ENCODE measurements at regions not wholly inside any gene's neighbourhood (a gene's known extent, or its start where the extent isn't known, plus 50 kb on each side); places are given as distances from the start of the nearest gene placed in this dataset.

DNA sequence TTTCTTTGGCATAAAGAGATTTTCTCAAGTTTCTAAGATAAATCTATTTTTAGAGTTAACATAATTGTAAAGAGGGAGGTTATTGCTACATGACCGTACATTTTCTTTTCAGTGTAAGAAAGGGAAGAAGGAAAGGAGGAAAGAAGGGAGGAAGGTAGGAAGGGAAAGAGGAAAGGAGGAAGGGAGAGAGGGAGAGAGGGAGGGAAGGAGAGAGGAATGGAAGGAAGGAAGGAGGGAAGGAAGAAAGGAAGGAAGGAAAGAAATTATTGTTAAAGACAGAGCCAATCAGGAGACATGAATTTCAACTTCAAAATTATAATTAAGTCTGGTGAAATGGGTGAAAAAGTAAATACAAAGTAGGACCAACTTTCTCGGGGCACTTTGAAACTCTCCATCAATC lies 197.6 kb downstream of the SNCA start:
- TF ChIP-seq, protein P1, sequence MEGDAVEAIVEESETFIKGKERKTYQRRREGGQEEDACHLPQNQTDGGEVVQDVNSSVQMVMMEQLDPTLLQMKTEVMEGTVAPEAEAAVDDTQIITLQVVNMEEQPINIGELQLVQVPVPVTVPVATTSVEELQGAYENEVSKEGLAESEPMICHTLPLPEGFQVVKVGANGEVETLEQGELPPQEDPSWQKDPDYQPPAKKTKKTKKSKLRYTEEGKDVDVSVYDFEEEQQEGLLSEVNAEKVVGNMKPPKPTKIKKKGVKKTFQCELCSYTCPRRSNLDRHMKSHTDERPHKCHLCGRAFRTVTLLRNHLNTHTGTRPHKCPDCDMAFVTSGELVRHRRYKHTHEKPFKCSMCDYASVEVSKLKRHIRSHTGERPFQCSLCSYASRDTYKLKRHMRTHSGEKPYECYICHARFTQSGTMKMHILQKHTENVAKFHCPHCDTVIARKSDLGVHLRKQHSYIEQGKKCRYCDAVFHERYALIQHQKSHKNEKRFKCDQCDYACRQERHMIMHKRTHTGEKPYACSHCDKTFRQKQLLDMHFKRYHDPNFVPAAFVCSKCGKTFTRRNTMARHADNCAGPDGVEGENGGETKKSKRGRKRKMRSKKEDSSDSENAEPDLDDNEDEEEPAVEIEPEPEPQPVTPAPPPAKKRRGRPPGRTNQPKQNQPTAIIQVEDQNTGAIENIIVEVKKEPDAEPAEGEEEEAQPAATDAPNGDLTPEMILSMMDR (IDR thresholded peaks at IDR 0.05) = no peak
- no peaks in the 10 kb centered on the region for H3K36me3 Mint-ChIP-seq (ENCODE audit: unreplicated experiment)
- no peaks in the 10 kb centered on the region for H3K9me3 Mint-ChIP-seq (ENCODE audit: unreplicated experiment)
- no peak for DNase-seq (ENCODE audit: extremely low spot score, unreplicated experiment)
- H3K4me3 Mint-ChIP-seq (ENCODE audit: unreplicated experiment) = no peak overlapping the region
- H3K27me3 Mint-ChIP-seq (ENCODE audit: unreplicated experiment) = peaks cover 29% of the 10 kb centered on the region
- no peak overlapping the region for H3K27ac Mint-ChIP-seq (ENCODE audit: unreplicated experiment)
- H3K4me1 Mint-ChIP-seq (ENCODE audit: unreplicated experiment) = peaks cover 2% of the 10 kb centered on the region

DNA sequence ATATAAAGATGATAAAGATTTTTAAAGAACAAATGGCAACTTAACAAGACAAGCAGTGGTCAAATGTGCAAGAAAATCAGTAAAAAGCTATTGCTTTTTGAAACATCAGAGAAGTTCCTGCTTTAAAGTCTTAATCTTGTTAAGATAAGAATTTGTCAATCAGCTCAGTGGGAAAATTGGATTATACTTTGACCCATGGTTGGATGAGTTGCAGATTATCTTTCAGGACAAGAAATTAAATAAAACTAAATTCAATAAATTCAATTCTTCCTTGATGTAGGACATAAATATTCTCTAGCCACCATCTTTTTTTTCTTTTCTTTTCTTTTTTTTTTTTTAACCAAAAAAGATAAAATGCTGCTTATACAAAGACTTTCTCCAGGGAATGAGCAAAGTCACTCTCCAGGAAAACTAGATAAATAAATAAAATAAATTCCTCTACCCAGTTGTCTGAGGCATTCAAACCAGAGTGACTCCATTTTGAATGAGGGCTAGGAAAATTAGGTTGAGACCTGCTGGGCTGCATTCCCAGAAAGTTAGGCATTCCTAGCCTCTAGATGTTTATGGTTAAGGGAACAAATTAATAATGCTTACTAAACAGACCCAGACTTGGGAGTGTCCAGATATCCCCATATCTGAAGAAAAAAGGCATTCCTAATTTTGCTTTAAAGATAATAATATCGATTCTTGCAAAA lies 211.2 kb downstream of the SNCA start:
- Mint-ChIP-seq H3K27ac (ENCODE audit: unreplicated experiment) (no peak overlapping the region), H3K27me3 (ENCODE audit: unreplicated experiment) (peaks cover 19% of the 10 kb centered on the region), H3K4me3 (ENCODE audit: unreplicated experiment) (no peak overlapping the region), H3K9me3 (ENCODE audit: unreplicated experiment) (no peaks in the 10 kb centered on the region), H3K36me3 (ENCODE audit: unreplicated experiment) (no peaks in the 10 kb centered on the region), H3K4me1 (ENCODE audit: unreplicated experiment) (no peaks in the 10 kb centered on the region)
- TF ChIP-seq, protein P1 (IDR thresholded peaks at IDR 0.05) = no peak
- no peak for DNase-seq (ENCODE audit: extremely low spot score, unreplicated experiment)

DNA sequence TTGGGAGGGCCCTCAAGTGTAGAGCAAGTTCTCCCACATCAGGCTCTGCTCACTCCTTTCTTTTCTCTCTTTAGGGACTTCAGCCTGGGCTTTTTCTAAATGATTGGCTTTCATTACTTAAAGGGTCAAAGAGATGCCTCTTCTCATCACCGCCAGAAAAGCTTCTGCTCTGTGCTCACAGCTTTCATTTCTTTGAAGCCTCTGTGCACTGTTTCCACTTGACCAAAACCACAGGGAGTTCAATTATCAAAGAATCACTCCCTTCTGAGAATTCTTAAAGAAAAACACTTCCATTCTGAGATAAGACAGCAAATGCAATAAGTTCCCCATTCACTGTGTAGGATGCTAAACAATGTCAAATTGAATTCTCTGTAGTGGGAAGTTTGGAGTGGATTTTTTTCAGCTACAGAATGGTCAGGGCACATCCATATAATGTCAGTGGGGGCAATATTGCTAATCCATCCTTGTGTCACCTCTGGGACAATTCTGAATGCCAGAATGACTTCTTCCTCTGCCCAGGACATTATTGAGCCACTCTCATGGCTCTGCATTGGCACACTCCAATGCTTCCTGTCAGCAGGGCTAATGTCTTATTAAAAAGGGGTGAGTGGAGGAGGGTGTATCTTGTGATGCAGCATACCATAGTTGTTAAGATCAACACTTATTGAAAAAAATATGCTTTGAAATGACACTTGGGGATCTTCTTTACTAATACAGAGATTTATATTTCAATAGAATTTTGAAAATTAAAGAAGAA lies 217.6 kb downstream of the SNCA start:
- no peaks in the 10 kb centered on the region for H3K4me1 Mint-ChIP-seq (ENCODE audit: unreplicated experiment)
- H3K4me3 Mint-ChIP-seq (ENCODE audit: unreplicated experiment) = no peak overlapping the region
- no peaks in the 10 kb centered on the region for H3K36me3 Mint-ChIP-seq (ENCODE audit: unreplicated experiment)
- TF ChIP-seq, protein P1 (IDR thresholded peaks at IDR 0.05) = no peak
- H3K27me3 Mint-ChIP-seq (ENCODE audit: unreplicated experiment) = peaks cover 36% of the 10 kb centered on the region
- DNase-seq (ENCODE audit: extremely low spot score, unreplicated experiment) = no peak
- H3K9me3 Mint-ChIP-seq (ENCODE audit: unreplicated experiment) = no peaks in the 10 kb centered on the region
- no peak overlapping the region for H3K27ac Mint-ChIP-seq (ENCODE audit: unreplicated experiment)

DNA sequence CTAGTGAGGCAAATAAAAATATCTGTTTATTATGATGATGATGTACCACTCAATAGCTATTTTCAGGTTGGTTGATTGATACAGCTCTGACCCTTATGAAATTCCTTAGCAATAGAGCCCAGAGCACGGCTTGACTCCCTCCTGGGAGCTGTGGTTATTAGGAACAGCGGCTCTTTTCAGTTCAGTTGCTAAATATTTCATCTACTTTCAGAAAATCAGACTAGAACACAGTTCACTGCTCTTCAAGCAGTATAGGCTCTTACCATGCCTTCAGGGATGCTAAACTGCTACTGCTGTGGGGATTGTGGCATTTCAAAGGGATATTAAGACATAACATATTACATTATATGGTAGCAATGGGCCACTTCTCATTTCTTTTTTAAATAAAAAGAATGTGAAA lies 218.8 kb downstream of the SNCA start:
- H3K4me3 Mint-ChIP-seq (ENCODE audit: unreplicated experiment) = no peak overlapping the region
- no peaks in the 10 kb centered on the region for H3K9me3 Mint-ChIP-seq (ENCODE audit: unreplicated experiment)
- no peak for DNase-seq (ENCODE audit: extremely low spot score, unreplicated experiment)
- TF ChIP-seq, protein P1 (IDR thresholded peaks at IDR 0.05) = no peak
- H3K27ac Mint-ChIP-seq (ENCODE audit: unreplicated experiment) = no peak overlapping the region
- H3K27me3 Mint-ChIP-seq (ENCODE audit: unreplicated experiment) = peaks cover 36% of the 10 kb centered on the region
- no peaks in the 10 kb centered on the region for H3K36me3 Mint-ChIP-seq (ENCODE audit: unreplicated experiment)
- H3K4me1 Mint-ChIP-seq (ENCODE audit: unreplicated experiment) = no peaks in the 10 kb centered on the region

DNA sequence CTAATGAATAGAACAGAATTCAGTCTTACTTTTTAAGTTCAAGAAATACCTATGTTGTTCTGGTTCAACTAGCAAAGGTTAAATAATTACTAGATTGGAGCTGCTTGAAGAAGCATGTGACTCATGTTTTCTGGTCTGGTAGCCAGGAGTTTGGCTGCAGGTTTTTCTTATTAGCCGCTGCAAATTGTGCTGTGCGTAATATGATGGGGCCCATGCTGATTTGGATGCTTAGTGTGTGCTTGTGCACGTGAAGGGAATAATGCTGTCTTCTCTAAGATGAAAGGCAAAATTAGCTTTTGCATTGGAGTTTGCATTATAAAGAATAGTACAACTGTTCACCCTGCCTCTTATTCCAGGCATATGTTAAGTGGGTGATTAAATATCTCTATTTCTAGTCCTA lies 219.6 kb downstream of the SNCA start:
- TF ChIP-seq, protein P1 (IDR thresholded peaks at IDR 0.05) = no peak
- no peaks in the 10 kb centered on the region for H3K9me3 Mint-ChIP-seq (ENCODE audit: unreplicated experiment)
- H3K36me3 Mint-ChIP-seq (ENCODE audit: unreplicated experiment) = no peaks in the 10 kb centered on the region
- no peaks in the 10 kb centered on the region for H3K4me1 Mint-ChIP-seq (ENCODE audit: unreplicated experiment)
- H3K27ac Mint-ChIP-seq (ENCODE audit: unreplicated experiment) = no peak overlapping the region
- no peak for DNase-seq (ENCODE audit: extremely low spot score, unreplicated experiment)
- H3K4me3 Mint-ChIP-seq (ENCODE audit: unreplicated experiment) = no peak overlapping the region
- H3K27me3 Mint-ChIP-seq (ENCODE audit: unreplicated experiment) = peaks cover 44% of the 10 kb centered on the region

Measured in osteocyte (in vitro differentiated cells).